GM23338 (cell line): ENCODE measurements at regions not wholly inside any gene's neighbourhood (a gene's known extent, or its start where the extent isn't known, plus 50 kb on each side); places are given as distances from the start of the nearest gene placed in this dataset.

Experiments used
- ATAC-seq: fragments of 200-7000 bp; cut with Tn5 transposase; 3 replicates; pipeline ENCODE4 v1.9.1; 2020
- DNase-seq: peaks from one replicate; pipeline ENCODE4 v3.0.0-alpha.2; 2015; ENCODE audit warnings: low spot score
- H2AFZ ChIP-seq: fragments of 200-600 bp; sonication (generic); 2 replicates; pipeline ENCODE4 v1.8.0; 2016; ENCODE audit warnings: antibody characterized with exemption, mild to moderate bottlenecking, moderate library complexity
- H3F3A ChIP-seq: fragments of 200-600 bp; sonication (generic); replicated peaks from 2 replicates; pipeline ENCODE4 v1.8.0; 2017; ENCODE audit warnings: antibody characterized with exemption, mixed run types, low read depth
- H3K27ac ChIP-seq: fragments of 200-600 bp; sonication (generic); 2 replicates; pipeline ENCODE4 v1.6.1; 2016; ENCODE audit warnings: low read depth
- H3K27me3 ChIP-seq: fragments of 200-600 bp; sonication (generic); 2 replicates; pipeline ENCODE4 v1.8.0; 2016; ENCODE audit warnings: mild to moderate bottlenecking, mixed run types, moderate library complexity; ENCODE audit not compliant: insufficient read depth
- H3K36me3 ChIP-seq: fragments of 200-600 bp; sonication (generic); 2 replicates; pipeline ENCODE4 v1.8.0; 2016; ENCODE audit warnings: mild to moderate bottlenecking; ENCODE audit not compliant: insufficient read depth
- H3K4me1 ChIP-seq: fragments of 200-600 bp; sonication (generic); 2 replicates; pipeline ENCODE4 v1.8.0; 2016; ENCODE audit warnings: mild to moderate bottlenecking, moderate library complexity; ENCODE audit not compliant: insufficient read depth
- H3K4me2 ChIP-seq: fragments of 200-600 bp; sonication (generic); 2 replicates; pipeline ENCODE4 v1.7.1; 2017; ENCODE audit warnings: mixed run types
- H3K4me3 ChIP-seq: fragments of 200-600 bp; sonication (generic); 2 replicates; pipeline ENCODE4 v1.6.1; 2016; ENCODE audit warnings: mixed run types
- H3K79me2 ChIP-seq: fragments of 200-600 bp; sonication (generic); replicated peaks from 2 replicates; pipeline ENCODE4 v1.8.0; 2017; ENCODE audit warnings: mild to moderate bottlenecking; ENCODE audit not compliant: insufficient read depth
- H3K9me2 ChIP-seq: fragments of 200-600 bp; sonication (generic); 2 replicates; pipeline ENCODE4 v1.8.0; 2017; ENCODE audit not compliant: insufficient read depth
- H4K20me1 ChIP-seq: fragments of 200-600 bp; sonication (generic); replicated peaks from 2 replicates; pipeline ENCODE4 v1.8.0; 2017; ENCODE audit warnings: mild to moderate bottlenecking; ENCODE audit not compliant: insufficient read depth
- H3K27ac Mint-ChIP-seq: 2 replicates; pipeline ENCODE4 v1.8.0; 2020; ENCODE audit warnings: inconsistent platforms, mild to moderate bottlenecking, moderate library complexity, mixed read lengths
- H3K27me3 Mint-ChIP-seq: 3 replicates; pipeline ENCODE4 v1.8.0; 2022; ENCODE audit warnings: low read depth, mild to moderate bottlenecking, moderate library complexity, mixed read lengths, inconsistent platforms; ENCODE audit not compliant: insufficient read depth, poor library complexity
- H3K36me3 Mint-ChIP-seq: 3 replicates; pipeline ENCODE4 v1.8.0; 2021; ENCODE audit warnings: low read depth, mild to moderate bottlenecking, inconsistent platforms, moderate library complexity, mixed read lengths
- H3K4me1 Mint-ChIP-seq: 3 replicates; pipeline ENCODE4 v1.8.0; 2020; ENCODE audit warnings: mild to moderate bottlenecking, inconsistent platforms, mixed read lengths
- H3K4me3 Mint-ChIP-seq: 3 replicates; pipeline ENCODE4 v1.8.0; 2021; ENCODE audit warnings: moderate library complexity, mild to moderate bottlenecking, inconsistent platforms, mixed read lengths
- H3K9me3 Mint-ChIP-seq: 3 replicates; pipeline ENCODE4 v1.8.0; 2020; ENCODE audit warnings: moderate library complexity, mild to moderate bottlenecking, inconsistent platforms, mixed read lengths
- CREB1 ChIP-seq: fragments of 250-450 bp; sonication (Bioruptor Pico); IDR thresholded peaks from 2 replicates; pipeline ENCODE4 v1.5.0; 2020; ENCODE audit warnings: low read depth, mild to moderate bottlenecking, moderate library complexity
- CTCF ChIP-seq, 2 experiments: fragments of 200-600 bp in 1 of 2; sonication (generic) in 1 of 2; conservative IDR thresholded peaks; 2 replicates each; pipeline versions ENCODE4 v1.5.1 to v1.6.1; 2016 to 2017; ENCODE audit warnings: antibody characterized with exemption in 2 of 2, low read depth in 2 of 2, mild to moderate bottlenecking in 2 of 2, moderate library complexity in 1 of 2
- EZH2 ChIP-seq: fragments of 200-600 bp; sonication (generic); IDR thresholded peaks from one replicate; pipeline ENCODE4 v1.8.0; 2017; ENCODE audit warnings: antibody characterized with exemption, mild to moderate bottlenecking, low read depth; ENCODE audit not compliant: unreplicated experiment
- EZH2phosphoT487 ChIP-seq: fragments of 200-600 bp; sonication (generic); IDR thresholded peaks from one replicate; pipeline ENCODE4 v1.8.1; 2018; ENCODE audit warnings: antibody characterized with exemption; ENCODE audit not compliant: unreplicated experiment
- JUNB ChIP-seq: IDR thresholded peaks from one replicate; pipeline ENCODE4 v1.6.1; 2016; ENCODE audit warnings: antibody characterized with exemption; ENCODE audit not compliant: unreplicated experiment
- NANOG ChIP-seq: IDR thresholded peaks from 2 replicates; pipeline ENCODE4 v1.6.1; 2016; ENCODE audit warnings: antibody characterized with exemption, borderline replicate concordance
- POLR2AphosphoS5 ChIP-seq: IDR thresholded peaks from 2 replicates; pipeline ENCODE4 v1.6.1; 2016; ENCODE audit warnings: antibody characterized with exemption, low read depth
- REST ChIP-seq: IDR thresholded peaks from one replicate; pipeline ENCODE4 v1.6.1; 2018; ENCODE audit warnings: antibody characterized with exemption; ENCODE audit not compliant: unreplicated experiment
- STAT1 ChIP-seq: IDR thresholded peaks from one replicate; pipeline ENCODE4 v1.6.1; 2016; ENCODE audit warnings: antibody characterized with exemption; ENCODE audit not compliant: unreplicated experiment
- ZNF114 ChIP-seq: fragments of 250-450 bp; sonication (Bioruptor Pico); IDR thresholded peaks from 2 replicates; pipeline ENCODE4 v1.5.0; 2020; ENCODE audit warnings: mild to moderate bottlenecking, moderate library complexity
- ZNF331 ChIP-seq: fragments of 250-450 bp; sonication (Bioruptor Pico); IDR thresholded peaks from 2 replicates; pipeline ENCODE4 v1.5.0; 2020; ENCODE audit warnings: low read depth, mild to moderate bottlenecking, moderate library complexity

- Histone ChIP-seq H3K9me2 (no peaks in the 10 kb centered on the region), H3K27ac (no peak overlapping the region), H4K20me1 (no peaks in the 10 kb centered on the region), H3K36me3 (no peaks in the 10 kb centered on the region), H3K4me1 (no peaks in the 10 kb centered on the region), H3K4me3 (no peak overlapping the region), H3K4me2 (no peak overlapping the region), H3K79me2 (no peaks in the 10 kb centered on the region), H3K27me3 (no peaks in the 10 kb centered on the region), H2AFZ (0 out of 2 replicates have a peak overlapping the region, but pooled peaks have one; percentile 43), H3F3A (no peaks in the 10 kb centered on the region)
- Mint-ChIP-seq H3K36me3 (no peaks in the 10 kb centered on the region), H3K4me1 (no peaks in the 10 kb centered on the region; the same call in 2 of the 3 replicates), H3K4me3 (no peak overlapping the region), H3K9me3 (no peaks in the 10 kb centered on the region), H3K27me3 (peaks cover 4% of the 10 kb centered on the region), H3K27ac (no peak overlapping the region)
- TF ChIP-seq NANOG (no peak), EZH2 (no peak)
- DNase-seq, result no peak
- no peak; the same call in 2 of the 3 replicates for ATAC-seq
These were observed 171.0 kb upstream of the ZNF32 start for GRCh38 chr10:43819464-43820230.

- Histone ChIP-seq H3K4me1 (no peaks in the 10 kb centered on the region), H3K79me2 (no peaks in the 10 kb centered on the region), H3K27ac (no peak overlapping the region), H3K27me3 (no peaks in the 10 kb centered on the region), H3K4me2 (no peak overlapping the region), H3K4me3 (no peak overlapping the region), H4K20me1 (no peaks in the 10 kb centered on the region), H3K36me3 (no peaks in the 10 kb centered on the region), H3F3A (no peaks in the 10 kb centered on the region), H3K9me2 (no peaks in the 10 kb centered on the region), H2AFZ (no peak overlapping the region)
- no peak overlapping the region for H3K27ac Mint-ChIP-seq
- ATAC-seq (no peak), DNase-seq (no peak)
- H3K36me3 Mint-ChIP-seq, result no peaks in the 10 kb centered on the region
- H3K4me3 Mint-ChIP-seq, result no peak overlapping the region
- H3K4me1 Mint-ChIP-seq, result no peaks in the 10 kb centered on the region; the same call in 2 of the 3 replicates
- H3K27me3 Mint-ChIP-seq, result peaks cover 4% of the 10 kb centered on the region
- H3K9me3 Mint-ChIP-seq, result no peaks in the 10 kb centered on the region
- TF ChIP-seq POLR2AphosphoS5 (no peak), ZNF114 (CRISPR knock-in tag) (no peak), EZH2phosphoT487 (no peak), REST (no peak), EZH2 (no peak), JUNB (no peak), CREB1 (no peak), ZNF331 (CRISPR knock-in tag) (no peak), STAT1 (no peak), CTCF (conservative IDR thresholded peaks at IDR 0.05; ENCODE audit: low read depth in 2 of 2) (no peak), NANOG (no peak)
These were observed 170.0 kb upstream of the ZNF32 start for GRCh38 chr10:43818687-43819086.
